ENCODE measurements at regions not wholly inside any gene's neighbourhood (a gene's known extent, or its start where the extent isn't known, plus 50 kb on each side); places are given as distances from the start of the nearest gene placed in this dataset.

DNA sequence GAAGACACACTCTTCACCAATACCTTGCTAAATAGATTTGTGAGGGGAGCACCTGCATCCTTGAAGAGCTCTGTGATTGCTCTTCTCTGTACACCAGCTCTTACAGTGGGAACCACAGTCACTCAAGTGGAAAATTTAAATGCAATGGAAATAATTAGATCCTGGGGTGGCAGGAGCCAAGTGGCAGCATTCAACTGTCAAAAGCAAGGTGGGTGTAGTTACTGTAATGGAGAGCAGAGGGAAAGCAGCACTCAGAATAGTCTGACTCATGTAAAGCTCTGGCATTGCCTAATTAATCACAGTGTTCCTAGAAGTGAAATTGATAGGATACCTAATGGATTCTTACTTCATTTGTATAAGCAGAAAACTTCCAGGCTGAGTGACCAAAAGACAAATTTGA is 245.8 kb downstream of the KCNE4 start:
- ChIA-PET POLR2A (ENCODE audit: unreplicated experiment) (no interaction called here), CTCF (no interaction called here)
- Histone ChIP-seq H2BK120ac (ENCODE audit: low read depth, low read length) (no peak overlapping the region), H3K9me1 (ENCODE audit: insufficient read depth, low read length) (no peaks in the 10 kb centered on the region), H3K27me3 (ENCODE audit: control insufficient read depth, insufficient read depth, low read length) (no peaks in the 10 kb centered on the region), H3K4ac (ENCODE audit: low read depth, low read length) (no peak overlapping the region), H2AFZ (replicated peaks; ENCODE audit: low read length, poor library complexity) (no peak overlapping the region), H4K20me1 (ENCODE audit: insufficient read depth, low read length) (no peaks in the 10 kb centered on the region), H2BK15ac (ENCODE audit: low read depth, low read length) (no peak overlapping the region), H2AK9ac (replicated peaks; ENCODE audit: low read depth, low read length, poor library complexity) (no peak overlapping the region), H3K4me3 (ENCODE audit: insufficient read depth, low read depth, low read length) (no peak overlapping the region), H4K91ac (ENCODE audit: insufficient read depth, low read depth, low read length) (no peak overlapping the region), H3K14ac (replicated peaks; ENCODE audit: low read depth, low read length) (no peak overlapping the region), H3K18ac (ENCODE audit: low read depth, low read length) (no peak overlapping the region), H3K4me1 (ENCODE audit: control insufficient read depth, insufficient read depth, low read length) (no peaks in the 10 kb centered on the region), H3K9me3 (ENCODE audit: control insufficient read depth, insufficient read depth, low read length) (no peaks in the 10 kb centered on the region), H3K23ac (ENCODE audit: low read depth, low read length) (no peak overlapping the region), H3K36me3 (ENCODE audit: control insufficient read depth, insufficient read depth, low read length) (no peaks in the 10 kb centered on the region), H2BK5ac (ENCODE audit: low read depth, low read length, poor library complexity, severe bottlenecking) (no peak overlapping the region), H3K4me2 (ENCODE audit: low read depth, low read length) (no peak overlapping the region), H3K56ac (ENCODE audit: extremely low read depth, insufficient read depth, low read length) (no peak overlapping the region), H2AK5ac (ENCODE audit: low read depth, low read length) (no peak overlapping the region), H3K79me1 (ENCODE audit: low read depth in 1 of 2, low read length in 2 of 2) (no peaks in the 10 kb centered on the region), H3K9ac (ENCODE audit: low read depth, low read length) (no peak overlapping the region), H4K5ac (ENCODE audit: low read depth, low read length) (no peak overlapping the region), H2BK20ac (ENCODE audit: low read depth, low read length) (no peak overlapping the region), H3K27ac (ENCODE audit: insufficient read depth, low read length) (no peak overlapping the region), H4K8ac (ENCODE audit: low read depth in 2 of 2, low read length in 2 of 2) (no peak overlapping the region)
- intact Hi-C loops (cut with micrococcal nuclease) (no loop called here), in situ Hi-C loops (cut with MboI; ENCODE audit: low sequenced_read_pairs) (no loop called here), dilution Hi-C loops (cut with HindIII; ENCODE audit: low sequenced_read_pairs, unreplicated experiment) (no loop called here)
- no TSS peak for BruUV-seq (replicated peaks)
- TF ChIP-seq, protein P1, sequence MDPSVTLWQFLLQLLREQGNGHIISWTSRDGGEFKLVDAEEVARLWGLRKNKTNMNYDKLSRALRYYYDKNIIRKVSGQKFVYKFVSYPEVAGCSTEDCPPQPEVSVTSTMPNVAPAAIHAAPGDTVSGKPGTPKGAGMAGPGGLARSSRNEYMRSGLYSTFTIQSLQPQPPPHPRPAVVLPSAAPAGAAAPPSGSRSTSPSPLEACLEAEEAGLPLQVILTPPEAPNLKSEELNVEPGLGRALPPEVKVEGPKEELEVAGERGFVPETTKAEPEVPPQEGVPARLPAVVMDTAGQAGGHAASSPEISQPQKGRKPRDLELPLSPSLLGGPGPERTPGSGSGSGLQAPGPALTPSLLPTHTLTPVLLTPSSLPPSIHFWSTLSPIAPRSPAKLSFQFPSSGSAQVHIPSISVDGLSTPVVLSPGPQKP (IDR thresholded peaks at IDR 0.05; ENCODE audit: borderline replicate concordance, low read depth, low read length), result no peak
- TF ChIP-seq SMC3 (IDR thresholded peaks at IDR 0.05; ENCODE audit: low read depth, low read length) (no peak), RAD21 (IDR thresholded peaks at IDR 0.05; ENCODE audit: low read length) (no peak), CEBPB (IDR thresholded peaks at IDR 0.05; ENCODE audit: low read depth, low read length) (no peak), RFX5 (IDR thresholded peaks at IDR 0.05; ENCODE audit: low read depth, low read length) (no peak), CHD1 (IDR thresholded peaks at IDR 0.05; ENCODE audit: low read depth, low read length) (no peak), NFE2L2 (IDR thresholded peaks at IDR 0.05; ENCODE audit: low read depth, low read length) (no peak), POLR2A (IDR thresholded peaks at IDR 0.05; ENCODE audit: low read depth, low read length) (no peak), MXI1 (IDR thresholded peaks at IDR 0.05; ENCODE audit: borderline replicate concordance, low read depth, low read length) (no peak)
- TF ChIP-seq, protein P2, sequence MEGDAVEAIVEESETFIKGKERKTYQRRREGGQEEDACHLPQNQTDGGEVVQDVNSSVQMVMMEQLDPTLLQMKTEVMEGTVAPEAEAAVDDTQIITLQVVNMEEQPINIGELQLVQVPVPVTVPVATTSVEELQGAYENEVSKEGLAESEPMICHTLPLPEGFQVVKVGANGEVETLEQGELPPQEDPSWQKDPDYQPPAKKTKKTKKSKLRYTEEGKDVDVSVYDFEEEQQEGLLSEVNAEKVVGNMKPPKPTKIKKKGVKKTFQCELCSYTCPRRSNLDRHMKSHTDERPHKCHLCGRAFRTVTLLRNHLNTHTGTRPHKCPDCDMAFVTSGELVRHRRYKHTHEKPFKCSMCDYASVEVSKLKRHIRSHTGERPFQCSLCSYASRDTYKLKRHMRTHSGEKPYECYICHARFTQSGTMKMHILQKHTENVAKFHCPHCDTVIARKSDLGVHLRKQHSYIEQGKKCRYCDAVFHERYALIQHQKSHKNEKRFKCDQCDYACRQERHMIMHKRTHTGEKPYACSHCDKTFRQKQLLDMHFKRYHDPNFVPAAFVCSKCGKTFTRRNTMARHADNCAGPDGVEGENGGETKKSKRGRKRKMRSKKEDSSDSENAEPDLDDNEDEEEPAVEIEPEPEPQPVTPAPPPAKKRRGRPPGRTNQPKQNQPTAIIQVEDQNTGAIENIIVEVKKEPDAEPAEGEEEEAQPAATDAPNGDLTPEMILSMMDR (conservative IDR thresholded peaks at IDR 0.05; ENCODE audit: low read depth, low read length), result no peak
- TF ChIP-seq, protein P3, sequence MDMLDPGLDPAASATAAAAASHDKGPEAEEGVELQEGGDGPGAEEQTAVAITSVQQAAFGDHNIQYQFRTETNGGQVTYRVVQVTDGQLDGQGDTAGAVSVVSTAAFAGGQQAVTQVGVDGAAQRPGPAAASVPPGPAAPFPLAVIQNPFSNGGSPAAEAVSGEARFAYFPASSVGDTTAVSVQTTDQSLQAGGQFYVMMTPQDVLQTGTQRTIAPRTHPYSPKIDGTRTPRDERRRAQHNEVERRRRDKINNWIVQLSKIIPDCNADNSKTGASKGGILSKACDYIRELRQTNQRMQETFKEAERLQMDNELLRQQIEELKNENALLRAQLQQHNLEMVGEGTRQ (IDR thresholded peaks at IDR 0.05; ENCODE audit: low read depth, low read length), result no peak
- no peak for ATAC-seq (ENCODE audit: low read depth)
- DNase-seq, result no peak

Data from IMR-90 (cell line).